Glomerular visceral epithelial cell (primary cell): ENCODE measurements at regions not wholly inside any gene's neighbourhood (a gene's known extent, or its start where the extent isn't known, plus 50 kb on each side); places are given as distances from the start of the nearest gene placed in this dataset.
"Not testable (repeated sequence)": the region's sequence is repeated elsewhere in the genome, so short reads cannot be mapped to it uniquely, and the experiment has no call there.

Source experiments
- DNase-seq: peaks from one replicate; pipeline ENCODE4 v3.0.0-alpha.2; 2016; ENCODE audit errors: extremely low spot score

GRCh38 chr6:134560019-134560418 is 242.1 kb upstream of the SGK1 start:
- no peak for DNase-seq

GRCh38 chr6:134557509-134557908 is 239.6 kb upstream of the SGK1 start:
- DNase-seq, result no peak

- DNase-seq, result no peak
Observed at GRCh38 chr6:134555672-134556071, 237.8 kb upstream of the SGK1 start.

GRCh38 chr6:134553936-134554335 is 236.0 kb upstream of the SGK1 start:
- no peak for DNase-seq

GRCh38 chr6:134551245-134551960 is 233.5 kb upstream of the SGK1 start:
- peak; percentile 25 for DNase-seq

GRCh38 chr6:134550604-134551003 is 232.7 kb upstream of the SGK1 start:
- DNase-seq, result peak; percentile 44

GRCh38 chr6:134549854-134550253 is 231.9 kb upstream of the SGK1 start:
- no peak for DNase-seq

GRCh38 chr6:134546962-134547645 is 229.2 kb upstream of the SGK1 start:
- no peak for DNase-seq

- no peak for DNase-seq
Observed at GRCh38 chr6:134544737-134545136, 226.8 kb upstream of the SGK1 start.

- no peak for DNase-seq
Observed at GRCh38 chr6:134543128-134543527, 225.2 kb upstream of the SGK1 start.

- DNase-seq, result no peak
Observed at GRCh38 chr6:134541001-134541400, 223.1 kb upstream of the SGK1 start.

GRCh38 chr6:134539865-134540323 is 222.0 kb upstream of the SGK1 start:
- DNase-seq, result no peak

- not testable (repeated sequence) for DNase-seq
Observed at GRCh38 chr6:134537765-134538164, 219.9 kb upstream of the SGK1 start.

GRCh38 chr6:134537146-134537555 is 219.2 kb upstream of the SGK1 start:
- DNase-seq, result peak; percentile 97

- DNase-seq, result peak; percentile 42
Observed at GRCh38 chr6:134535831-134536230, 217.9 kb upstream of the SGK1 start.

- no peak for DNase-seq
Observed at GRCh38 chr6:134534708-134535149, 216.8 kb upstream of the SGK1 start.

GRCh38 chr6:134533991-134534390 is 216.1 kb upstream of the SGK1 start:
- DNase-seq, result no peak

GRCh38 chr6:134532694-134533624 is 215.0 kb upstream of the SGK1 start:
- no peak for DNase-seq

GRCh38 chr6:134531611-134532010 is 213.7 kb upstream of the SGK1 start:
- DNase-seq, result no peak

- DNase-seq, result no peak
Observed at GRCh38 chr6:134531188-134531551, 213.3 kb upstream of the SGK1 start.

GRCh38 chr6:134529921-134530320 is 212.0 kb upstream of the SGK1 start:
- DNase-seq, result peak; percentile 33

GRCh38 chr6:134529305-134529704 is 211.4 kb upstream of the SGK1 start:
- DNase-seq, result no peak
